ENCODE measurements at regions not wholly inside any gene's neighbourhood (a gene's known extent, or its start where the extent isn't known, plus 50 kb on each side); places are given as distances from the start of the nearest gene placed in this dataset.
A peak's percentile ranks its signal among the peaks of the same experiment; 100 is the strongest.

DNA sequence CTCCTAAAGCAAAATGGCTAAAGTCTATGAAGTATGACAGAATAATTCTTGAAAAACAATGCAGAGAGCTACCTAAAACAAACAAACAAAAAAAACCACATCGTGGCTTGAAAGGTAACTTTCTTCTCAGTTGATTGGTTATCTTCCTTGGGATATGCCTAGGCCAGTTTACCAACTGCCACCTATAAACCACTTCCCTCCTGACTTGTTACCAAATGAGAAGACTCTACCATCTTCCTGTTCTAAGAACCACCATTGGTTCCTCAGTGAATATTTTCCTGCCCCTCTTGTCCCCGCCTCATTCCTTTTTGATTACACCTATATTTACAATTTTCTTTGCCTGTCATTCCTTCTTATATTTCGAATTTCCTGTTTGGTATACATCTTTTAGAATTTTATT, 336.6 kb downstream of the SIPA1L2 start:
- H3K36me3 ChIP-seq: no peaks in the 10 kb centered on the region

DNA sequence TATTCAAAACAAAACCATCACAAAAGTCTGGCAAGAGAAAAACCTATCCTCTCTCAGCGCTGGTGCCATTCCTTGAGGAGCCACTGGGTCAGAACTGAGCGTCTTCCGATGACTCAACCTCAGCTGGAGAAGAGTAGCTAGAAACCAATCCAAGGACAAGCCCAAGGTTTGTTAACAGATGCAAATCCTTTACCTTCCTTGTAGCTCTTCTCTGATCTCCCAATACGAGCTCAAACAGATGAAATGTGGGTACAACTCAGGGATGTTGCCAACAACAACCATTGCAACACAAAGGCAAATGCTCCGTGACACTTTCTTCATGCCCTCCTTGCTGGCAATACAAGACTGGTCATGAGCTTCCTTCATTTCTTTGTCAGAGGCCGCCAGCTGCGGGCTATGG, 337.1 kb downstream of the SIPA1L2 start:
- peaks cover 18% of the 10 kb centered on the region for H3K4me1 ChIP-seq
- no peak for DNase-seq (ENCODE audit: extremely low spot score in 2 of 2)
- TF ChIP-seq, protein P1, sequence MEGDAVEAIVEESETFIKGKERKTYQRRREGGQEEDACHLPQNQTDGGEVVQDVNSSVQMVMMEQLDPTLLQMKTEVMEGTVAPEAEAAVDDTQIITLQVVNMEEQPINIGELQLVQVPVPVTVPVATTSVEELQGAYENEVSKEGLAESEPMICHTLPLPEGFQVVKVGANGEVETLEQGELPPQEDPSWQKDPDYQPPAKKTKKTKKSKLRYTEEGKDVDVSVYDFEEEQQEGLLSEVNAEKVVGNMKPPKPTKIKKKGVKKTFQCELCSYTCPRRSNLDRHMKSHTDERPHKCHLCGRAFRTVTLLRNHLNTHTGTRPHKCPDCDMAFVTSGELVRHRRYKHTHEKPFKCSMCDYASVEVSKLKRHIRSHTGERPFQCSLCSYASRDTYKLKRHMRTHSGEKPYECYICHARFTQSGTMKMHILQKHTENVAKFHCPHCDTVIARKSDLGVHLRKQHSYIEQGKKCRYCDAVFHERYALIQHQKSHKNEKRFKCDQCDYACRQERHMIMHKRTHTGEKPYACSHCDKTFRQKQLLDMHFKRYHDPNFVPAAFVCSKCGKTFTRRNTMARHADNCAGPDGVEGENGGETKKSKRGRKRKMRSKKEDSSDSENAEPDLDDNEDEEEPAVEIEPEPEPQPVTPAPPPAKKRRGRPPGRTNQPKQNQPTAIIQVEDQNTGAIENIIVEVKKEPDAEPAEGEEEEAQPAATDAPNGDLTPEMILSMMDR (IDR thresholded peaks at IDR 0.05): no peak
- TF ChIP-seq POLR2AphosphoS5 (IDR thresholded peaks at IDR 0.05; ENCODE audit: insufficient read depth in 1 of 2, low read depth in 1 of 2) (no peak), POLR2A (IDR thresholded peaks at IDR 0.05) (no peak)
- peak overlapping the region; percentile 31 for H3K27ac ChIP-seq
- H3K4me3 ChIP-seq: no peak overlapping the region
- intact Hi-C loops (cut with DNase I): no loop called here
- no peaks in the 10 kb centered on the region for H3K36me3 ChIP-seq
- H3K27me3 ChIP-seq: no peaks in the 10 kb centered on the region
- no peaks in the 10 kb centered on the region for H3K9me3 ChIP-seq

More for the DNA sequence above, 336.6 kb downstream of the SIPA1L2 start:
- TF ChIP-seq POLR2AphosphoS5 (IDR thresholded peaks at IDR 0.05; ENCODE audit: insufficient read depth in 1 of 2, low read depth in 1 of 2) (no peak), POLR2A (IDR thresholded peaks at IDR 0.05) (no peak)
- TF ChIP-seq, protein P1 (IDR thresholded peaks at IDR 0.05): no peak
- intact Hi-C loops (cut with DNase I): no loop called here
- peaks cover 18% of the 10 kb centered on the region for H3K4me1 ChIP-seq
- DNase-seq (ENCODE audit: extremely low spot score in 2 of 2): no peak
- H3K4me3 ChIP-seq: no peak overlapping the region
- no peak overlapping the region for H3K27ac ChIP-seq
- H3K27me3 ChIP-seq: no peaks in the 10 kb centered on the region
- no peaks in the 10 kb centered on the region for H3K9me3 ChIP-seq

- H3K27ac ChIP-seq: peak overlapping the region; percentile 31
These were observed 337.7 kb downstream of the SIPA1L2 start for GRCh38 chr1:232292239-232292638.

GRCh38 chr1:232291681-232292080, 338.3 kb downstream of the SIPA1L2 start:
- H3K4me1 ChIP-seq: peaks cover 18% of the 10 kb centered on the region
- TF ChIP-seq POLR2A (IDR thresholded peaks at IDR 0.05) (no peak), POLR2AphosphoS5 (IDR thresholded peaks at IDR 0.05; ENCODE audit: insufficient read depth in 1 of 2, low read depth in 1 of 2) (no peak)
- TF ChIP-seq, protein P1 (IDR thresholded peaks at IDR 0.05): no peak
- H3K9me3 ChIP-seq: no peaks in the 10 kb centered on the region
- no peak overlapping the region for H3K27ac ChIP-seq
- no peak overlapping the region for H3K4me3 ChIP-seq
- intact Hi-C loops (cut with DNase I): no loop called here
- H3K27me3 ChIP-seq: no peaks in the 10 kb centered on the region
- H3K36me3 ChIP-seq: no peaks in the 10 kb centered on the region
- DNase-seq (ENCODE audit: extremely low spot score in 2 of 2): no peak

More at GRCh38 chr1:232292239-232292638, 337.7 kb downstream of the SIPA1L2 start:
- Histone ChIP-seq H3K4me1 (peaks cover 18% of the 10 kb centered on the region), H3K9me3 (no peaks in the 10 kb centered on the region), H3K27me3 (no peaks in the 10 kb centered on the region), H3K36me3 (no peaks in the 10 kb centered on the region), H3K4me3 (no peak overlapping the region)
- TF ChIP-seq, protein P1 (IDR thresholded peaks at IDR 0.05): no peak
- TF ChIP-seq POLR2AphosphoS5 (IDR thresholded peaks at IDR 0.05; ENCODE audit: insufficient read depth in 1 of 2, low read depth in 1 of 2) (no peak), POLR2A (IDR thresholded peaks at IDR 0.05) (no peak)
- no peak for DNase-seq (ENCODE audit: extremely low spot score in 2 of 2)
- intact Hi-C loops (cut with DNase I): no loop called here

GRCh38 chr1:232291261-232291660, 338.7 kb downstream of the SIPA1L2 start:
- DNase-seq (ENCODE audit: extremely low spot score in 2 of 2): peak in 1 of 2 donors; percentile 93
- intact Hi-C loops (cut with DNase I): no loop called here
- H3K4me3 ChIP-seq: no peak overlapping the region
- no peaks in the 10 kb centered on the region for H3K27me3 ChIP-seq
- peaks cover 18% of the 10 kb centered on the region for H3K4me1 ChIP-seq
- TF ChIP-seq, protein P1 (IDR thresholded peaks at IDR 0.05): no peak
- no peak for TF ChIP-seq POLR2A (IDR thresholded peaks at IDR 0.05)
- TF ChIP-seq POLR2AphosphoS5 (IDR thresholded peaks at IDR 0.05; ENCODE audit: insufficient read depth in 1 of 2, low read depth in 1 of 2): no peak
- no peak overlapping the region for H3K27ac ChIP-seq
- H3K9me3 ChIP-seq: no peaks in the 10 kb centered on the region
- H3K36me3 ChIP-seq: no peaks in the 10 kb centered on the region

Measured in vagina (tissue), 2 donors.